ENCODE measurements at regions not wholly inside any gene's neighbourhood (a gene's known extent, or its start where the extent isn't known, plus 50 kb on each side); places are given as distances from the start of the nearest gene placed in this dataset.

GRCh38 chr1:162921311-162921710 lies 60.3 kb upstream of the CCDC190 start:
- intact Hi-C loops (cut with micrococcal nuclease; ENCODE audit: unreplicated experiment), result no loop called here
- Histone ChIP-seq H3K4me3 (ENCODE audit: low read depth, low read length, poor library complexity, severe bottlenecking) (no peak overlapping the region), H3K9me3 (ENCODE audit: low read depth, low read length, poor library complexity, severe bottlenecking) (no peaks in the 10 kb centered on the region), H3K4me1 (ENCODE audit: insufficient read depth, low read length, poor library complexity, severe bottlenecking) (peaks cover 9% of the 10 kb centered on the region), H3K36me3 (ENCODE audit: insufficient read depth, low read length, poor library complexity, severe bottlenecking) (no peaks in the 10 kb centered on the region), H3K27me3 (replicated peaks; ENCODE audit: insufficient read depth, low read depth, low read length, poor library complexity) (no peaks in the 10 kb centered on the region), H3K27ac (ENCODE audit: low read depth, low read length, poor library complexity, severe bottlenecking) (no peak overlapping the region)
- CTCF ChIA-PET, result no interaction called here
- no TSS peak for BruUV-seq (replicated peaks)
- DNase-seq (ENCODE audit: low spot score), result no peak
- TF ChIP-seq EZH2 (IDR thresholded peaks at IDR 0.05; ENCODE audit: borderline replicate concordance, low read depth, low read length, poor library complexity, severe bottlenecking), result no peak
- POLR2A ChIA-PET (ENCODE audit: low non-redundant PET), result no interaction called here

DNA sequence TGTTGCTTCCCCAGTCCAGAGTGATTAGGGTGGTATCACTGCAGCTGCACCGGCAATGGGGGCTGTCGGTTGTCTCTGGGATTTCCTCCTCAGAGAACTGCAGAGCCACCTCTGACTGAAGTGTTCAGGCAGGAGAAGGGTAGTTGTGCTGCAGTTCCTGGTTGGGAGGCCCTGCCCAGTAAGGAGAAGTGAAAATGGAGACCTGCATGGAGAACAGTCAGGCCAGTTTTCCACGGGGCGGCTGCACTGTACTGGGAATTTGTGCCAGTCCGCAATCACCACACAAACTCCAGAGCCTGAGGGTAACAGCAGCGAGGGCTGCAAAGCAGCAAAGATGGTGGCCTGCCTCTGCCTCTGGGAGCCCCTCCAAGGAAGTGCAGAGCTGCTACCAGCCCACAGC lies 58.1 kb upstream of the CCDC190 start:
- Histone ChIP-seq H3K27ac (ENCODE audit: low read depth, low read length, poor library complexity, severe bottlenecking) (no peak overlapping the region), H3K4me3 (ENCODE audit: low read depth, low read length, poor library complexity, severe bottlenecking) (no peak overlapping the region), H3K9me3 (ENCODE audit: low read depth, low read length, poor library complexity, severe bottlenecking) (no peaks in the 10 kb centered on the region), H3K27me3 (replicated peaks; ENCODE audit: insufficient read depth, low read depth, low read length, poor library complexity) (no peaks in the 10 kb centered on the region), H3K4me1 (ENCODE audit: insufficient read depth, low read length, poor library complexity, severe bottlenecking) (peaks cover 9% of the 10 kb centered on the region), H3K36me3 (ENCODE audit: insufficient read depth, low read length, poor library complexity, severe bottlenecking) (no peaks in the 10 kb centered on the region)
- TF ChIP-seq EZH2 (IDR thresholded peaks at IDR 0.05; ENCODE audit: borderline replicate concordance, low read depth, low read length, poor library complexity, severe bottlenecking), result no peak
- TF ChIP-seq, protein P1, sequence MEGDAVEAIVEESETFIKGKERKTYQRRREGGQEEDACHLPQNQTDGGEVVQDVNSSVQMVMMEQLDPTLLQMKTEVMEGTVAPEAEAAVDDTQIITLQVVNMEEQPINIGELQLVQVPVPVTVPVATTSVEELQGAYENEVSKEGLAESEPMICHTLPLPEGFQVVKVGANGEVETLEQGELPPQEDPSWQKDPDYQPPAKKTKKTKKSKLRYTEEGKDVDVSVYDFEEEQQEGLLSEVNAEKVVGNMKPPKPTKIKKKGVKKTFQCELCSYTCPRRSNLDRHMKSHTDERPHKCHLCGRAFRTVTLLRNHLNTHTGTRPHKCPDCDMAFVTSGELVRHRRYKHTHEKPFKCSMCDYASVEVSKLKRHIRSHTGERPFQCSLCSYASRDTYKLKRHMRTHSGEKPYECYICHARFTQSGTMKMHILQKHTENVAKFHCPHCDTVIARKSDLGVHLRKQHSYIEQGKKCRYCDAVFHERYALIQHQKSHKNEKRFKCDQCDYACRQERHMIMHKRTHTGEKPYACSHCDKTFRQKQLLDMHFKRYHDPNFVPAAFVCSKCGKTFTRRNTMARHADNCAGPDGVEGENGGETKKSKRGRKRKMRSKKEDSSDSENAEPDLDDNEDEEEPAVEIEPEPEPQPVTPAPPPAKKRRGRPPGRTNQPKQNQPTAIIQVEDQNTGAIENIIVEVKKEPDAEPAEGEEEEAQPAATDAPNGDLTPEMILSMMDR (conservative IDR thresholded peaks at IDR 0.05; ENCODE audit: low read depth, low read length), result no peak
- BruUV-seq (replicated peaks), result no TSS peak
- POLR2A ChIA-PET (ENCODE audit: low non-redundant PET), result no interaction called here
- CTCF ChIA-PET, result no interaction called here
- DNase-seq (ENCODE audit: low spot score), result no peak
- intact Hi-C loops (cut with micrococcal nuclease; ENCODE audit: unreplicated experiment), result no loop called here

DNA sequence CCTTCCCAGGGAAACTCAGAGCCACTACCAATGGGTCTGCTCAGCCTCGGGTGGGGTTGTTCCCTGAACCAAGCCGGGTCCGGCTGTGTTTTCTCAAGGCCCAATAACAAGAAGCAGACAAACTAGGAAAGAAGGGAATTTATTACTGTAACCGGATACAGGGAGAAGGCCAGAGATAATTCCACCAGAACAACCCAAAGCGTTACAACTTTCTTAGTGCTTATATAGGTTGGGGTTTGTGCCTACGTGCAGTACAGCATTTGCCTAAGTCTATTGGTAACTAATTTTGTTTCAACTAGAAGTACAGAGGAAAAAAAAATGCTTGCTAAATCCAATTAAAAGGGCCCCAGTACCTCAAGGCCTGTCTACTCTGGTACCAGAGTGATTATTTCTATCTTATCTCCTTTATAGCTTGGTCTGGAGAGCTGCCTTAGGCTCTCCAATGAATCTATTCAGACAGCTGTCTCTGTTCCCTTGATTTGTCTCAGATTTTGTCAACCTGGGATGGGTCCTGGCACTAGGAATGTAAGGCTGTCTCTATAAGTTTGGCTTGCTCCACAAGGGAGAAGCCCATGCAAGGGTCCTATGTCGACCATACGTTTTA lies 57.3 kb upstream of the CCDC190 start:
- H3K27me3 ChIP-seq (replicated peaks; ENCODE audit: insufficient read depth, low read depth, low read length, poor library complexity), result no peaks in the 10 kb centered on the region
- DNase-seq (ENCODE audit: low spot score), result no peak
- CTCF ChIA-PET, result no interaction called here

More for the DNA sequence above, 57.3 kb upstream of the CCDC190 start:
- Histone ChIP-seq H3K9me3 (ENCODE audit: low read depth, low read length, poor library complexity, severe bottlenecking) (no peaks in the 10 kb centered on the region), H3K27ac (ENCODE audit: low read depth, low read length, poor library complexity, severe bottlenecking) (no peak overlapping the region), H3K36me3 (ENCODE audit: insufficient read depth, low read length, poor library complexity, severe bottlenecking) (no peaks in the 10 kb centered on the region), H3K4me3 (ENCODE audit: low read depth, low read length, poor library complexity, severe bottlenecking) (no peak overlapping the region), H3K4me1 (ENCODE audit: insufficient read depth, low read length, poor library complexity, severe bottlenecking) (peaks cover 9% of the 10 kb centered on the region)
- POLR2A ChIA-PET (ENCODE audit: low non-redundant PET), result no interaction called here
- no peak for TF ChIP-seq EZH2 (IDR thresholded peaks at IDR 0.05; ENCODE audit: borderline replicate concordance, low read depth, low read length, poor library complexity, severe bottlenecking)
- TF ChIP-seq, protein P1 (conservative IDR thresholded peaks at IDR 0.05; ENCODE audit: low read depth, low read length), result no peak
- BruUV-seq (replicated peaks), result no TSS peak
- intact Hi-C loops (cut with micrococcal nuclease; ENCODE audit: unreplicated experiment), result no loop called here
